Stomach (tissue), 8 donors: ENCODE measurements at regions not wholly inside any gene's neighbourhood (a gene's known extent, or its start where the extent isn't known, plus 50 kb on each side); places are given as distances from the start of the nearest gene placed in this dataset.

Experiments
- DNase-seq, 2 donors: peaks; one replicate each; pipeline versions ENCODE4 v3.0.0 to v3.0.0-alpha.2; 2013 to 2019
- H3K27ac ChIP-seq, 5 donors: fragments of 200-600 bp in 4 of 5; sonication (generic) in 4 of 5; one replicate each; pipeline ENCODE4 v1.5.1; 2013 to 2019; ENCODE audit warnings: mild to moderate bottlenecking in 1 of 5, moderate library complexity in 1 of 5
- H3K27me3 ChIP-seq, 3 donors: fragments of 200-600 bp; sonication (generic); one replicate each; pipeline ENCODE4 v1.5.1; 2017 to 2019; ENCODE audit warnings: mixed run types in 1 of 3
- H3K36me3 ChIP-seq, 4 donors: fragments of 200-600 bp; sonication (generic); 1 replicate in 3 of 4; 2 replicates in 1 of 4; pipeline ENCODE4 v1.5.1; 2016 to 2019
- H3K4me1 ChIP-seq, 4 donors: fragments of 200-600 bp; sonication (generic); one replicate each; pipeline ENCODE4 v1.5.1; 2016 to 2019
- H3K4me3 ChIP-seq, 4 donors: fragments of 200-600 bp; sonication (generic) in 3 of 4; one replicate each; pipeline ENCODE4 v1.5.1; 2016 to 2019; ENCODE audit warnings: mild to moderate bottlenecking in 1 of 4
- H3K9me3 ChIP-seq, 4 donors: fragments of 200-600 bp; sonication (generic); one replicate each; pipeline ENCODE4 v1.5.1; 2016 to 2019
- CTCF ChIP-seq, 7 experiments: fragments of 450-650 bp in 4 of 7; fragments of 200-600 bp in 3 of 7; sonication (generic) in 3 of 7; IDR thresholded peaks; one replicate each; pipeline ENCODE4 v1.5.1; 2016 to 2019; ENCODE audit warnings: antibody characterized with exemption in 7 of 7, control low read depth in 2 of 7, mild to moderate bottlenecking in 1 of 7
- EP300 ChIP-seq: sonication (generic); formaldehyde crosslinking; IDR thresholded peaks from one replicate; pipeline ENCODE4 v1.6.1; 2017; ENCODE audit warnings: antibody characterized with exemption
- POLR2A ChIP-seq, 4 donors: fragments of 450-650 bp; IDR thresholded peaks; one replicate each; pipeline ENCODE4 v1.6.1; 2016; ENCODE audit warnings: antibody characterized with exemption in 4 of 4, control low read depth in 2 of 4, mild to moderate bottlenecking in 1 of 4, moderate library complexity in 1 of 4
- POLR2AphosphoS5 ChIP-seq, 3 donors: sonication (generic); formaldehyde crosslinking; IDR thresholded peaks; one replicate each; pipeline ENCODE4 v1.6.1; 2016; ENCODE audit warnings: antibody characterized with exemption in 3 of 3
- WGBS, 5 donors: extraction: QIAGEN DNeasy Blood & Tissue Kit in 3 of 5; methylation state at CpG; one replicate each; pipeline versions ENCODE4 v1.1.5 to v1.1.7; 2013 to 2018; 5-methylcytosine and 5-hydroxymethylcytosine counted together
- intact Hi-C: fragments of 100-400 bp; cut with DNase I; formaldehyde crosslinking; loops from one replicate; pipeline ENCODE4 v1.15.1; 2023; ENCODE audit warnings: low total_unique reads
- donor health status: healthy with polysubstance abuse.
- donor health status: Bipolar disorder and iron deficiency.
- donor health status: healthy.

- H3K4me1 ChIP-seq: no peaks in the 10 kb centered on the region
- intact Hi-C loops: loop anchor here (10.0 kb wide), 1 partner anchor 652 kb away; no protein-coding TSS in a partner anchor
- no peaks in the 10 kb centered on the region for H3K36me3 ChIP-seq
- no peaks in the 10 kb centered on the region for H3K27me3 ChIP-seq
- WGBS, 5 donors: 95 to 100% (median 97%) methylated on average over 1 of the region's 1 CpG
- H3K9me3 ChIP-seq: no peaks in the 10 kb centered on the region
- TF ChIP-seq POLR2AphosphoS5 (IDR thresholded peaks at IDR 0.05): no peak
- no peak for TF ChIP-seq POLR2A (IDR thresholded peaks at IDR 0.05)
- no peak for TF ChIP-seq EP300
- no peak for TF ChIP-seq CTCF (IDR thresholded peaks at IDR 0.05)
- no peak for DNase-seq
- no peak overlapping the region for H3K27ac ChIP-seq
- no peak overlapping the region for H3K4me3 ChIP-seq
Measured at GRCh38 chr12:77697126-77697525, 133.6 kb upstream of the NAV3 start.

GRCh38 chr12:77696183-77696582 is 134.5 kb upstream of the NAV3 start:
- DNase-seq: no peak
- intact Hi-C loops: loop anchor here (10.0 kb wide), 1 partner anchor 651 kb away; no protein-coding TSS in a partner anchor
- Histone ChIP-seq H3K4me1 (no peaks in the 10 kb centered on the region), H3K4me3 (no peak overlapping the region), H3K27ac (no peak overlapping the region), H3K27me3 (no peaks in the 10 kb centered on the region), H3K36me3 (no peaks in the 10 kb centered on the region), H3K9me3 (no peaks in the 10 kb centered on the region)
- 64 to 81% (median 70%) methylated on average over 2 of the region's 2 CpGs for WGBS, 5 donors
- TF ChIP-seq POLR2AphosphoS5 (IDR thresholded peaks at IDR 0.05) (no peak), CTCF (IDR thresholded peaks at IDR 0.05) (no peak), EP300 (no peak), POLR2A (IDR thresholded peaks at IDR 0.05) (no peak)

- no peak for TF ChIP-seq EP300
- TF ChIP-seq POLR2AphosphoS5 (IDR thresholded peaks at IDR 0.05): no peak
- TF ChIP-seq POLR2A (IDR thresholded peaks at IDR 0.05): no peak
- TF ChIP-seq CTCF (IDR thresholded peaks at IDR 0.05): no peak
- Histone ChIP-seq H3K9me3 (no peaks in the 10 kb centered on the region), H3K27ac (no peak overlapping the region), H3K27me3 (no peaks in the 10 kb centered on the region), H3K36me3 (no peaks in the 10 kb centered on the region), H3K4me3 (no peak overlapping the region), H3K4me1 (no peaks in the 10 kb centered on the region)
- DNase-seq: no peak
- intact Hi-C loops: loop anchor here (10.0 kb wide), 2 partner anchors 535 to 645 kb away; no protein-coding TSS in a partner anchor
Measured at GRCh38 chr12:77689510-77690086, 141.1 kb upstream of the NAV3 start.

- TF ChIP-seq POLR2AphosphoS5 (IDR thresholded peaks at IDR 0.05) (no peak), POLR2A (IDR thresholded peaks at IDR 0.05) (no peak), CTCF (IDR thresholded peaks at IDR 0.05) (no peak), EP300 (no peak)
- WGBS, 5 donors: 58 to 75% (median 65%) methylated on average over 3 of the region's 3 CpGs
Measured at GRCh38 chr12:77687321-77687720, 143.4 kb upstream of the NAV3 start.

More at GRCh38 chr12:77687321-77687720, 143.4 kb upstream of the NAV3 start:
- Histone ChIP-seq H3K27me3 (no peaks in the 10 kb centered on the region), H3K4me3 (no peak overlapping the region), H3K4me1 (no peaks in the 10 kb centered on the region), H3K9me3 (no peaks in the 10 kb centered on the region), H3K27ac (no peak overlapping the region), H3K36me3 (no peaks in the 10 kb centered on the region)
- intact Hi-C loops: loop anchor here (10.0 kb wide), 1 partner anchor 533 kb away; no protein-coding TSS in a partner anchor
- peak in 1 of 2 donors; percentile 53 for DNase-seq
